Parathyroid adenoma (tissue), 2 donors: ENCODE measurements at regions not wholly inside any gene's neighbourhood (a gene's known extent, or its start where the extent isn't known, plus 50 kb on each side); places are given as distances from the start of the nearest gene placed in this dataset.
"Not testable (repeated sequence)": the region's sequence is repeated elsewhere in the genome, so short reads cannot be mapped to it uniquely, and the experiment has no call there.

Source experiments
- H2AFZ ChIP-seq: fragments of 300-600 bp; sonication (generic); one replicate; pipeline ENCODE4 v1.7.0; 2017; ENCODE audit warnings: antibody characterized with exemption, mild to moderate bottlenecking
- H3K27ac ChIP-seq: fragments of 300-600 bp; sonication (generic); one replicate; pipeline ENCODE4 v1.7.0; 2017
- H3K27me3 ChIP-seq: fragments of 300-600 bp; sonication (generic); one replicate; pipeline ENCODE4 v1.7.0; 2017; ENCODE audit warnings: low read length; ENCODE audit not compliant: control insufficient read depth, insufficient read depth
- H3K36me3 ChIP-seq: fragments of 300-600 bp; sonication (generic); one replicate; pipeline ENCODE4 v1.7.0; 2017; ENCODE audit warnings: low read length; ENCODE audit not compliant: control insufficient read depth, insufficient read depth
- H3K4me1 ChIP-seq: fragments of 300-600 bp; sonication (generic); one replicate; pipeline ENCODE4 v1.7.0; 2017; ENCODE audit warnings: control low read depth
- H3K4me2 ChIP-seq: fragments of 300-600 bp; sonication (generic); one replicate; pipeline ENCODE4 v1.7.0; 2017; ENCODE audit warnings: low read length
- H3K4me3 ChIP-seq: fragments of 300-600 bp; sonication (generic); one replicate; pipeline ENCODE4 v1.7.0; 2017; ENCODE audit warnings: low read depth, low read length
- H3K79me2 ChIP-seq: fragments of 300-600 bp; sonication (generic); one replicate; pipeline ENCODE4 v1.7.0; 2017; ENCODE audit warnings: control low read depth
- H3K9ac ChIP-seq: fragments of 300-600 bp; sonication (generic); one replicate; pipeline ENCODE4 v1.7.0; 2017; ENCODE audit warnings: mild to moderate bottlenecking
- H3K9me3 ChIP-seq: fragments of 300-600 bp; sonication (generic); one replicate; pipeline ENCODE4 v1.7.0; 2017; ENCODE audit warnings: low read length; ENCODE audit not compliant: control insufficient read depth
- TF ChIP-seq, protein P1 (sequence below): fragments of 300-600 bp; sonication (generic); IDR thresholded peaks from one replicate; pipeline ENCODE4 v1.7.0; 2017; ENCODE audit warnings: antibody characterized with exemption, mild to moderate bottlenecking
- donor health status: primary hyperparathyroidism.

- Histone ChIP-seq H3K4me2 (no peak overlapping the region), H3K27me3 (no peaks in the 10 kb centered on the region), H3K4me3 (no peak overlapping the region), H3K9ac (no peak overlapping the region), H3K4me1 (no peaks in the 10 kb centered on the region), H3K9me3 (no peaks in the 10 kb centered on the region), H3K27ac (no peak overlapping the region), H2AFZ (no peak overlapping the region), H3K36me3 (no peaks in the 10 kb centered on the region), H3K79me2 (no peaks in the 10 kb centered on the region)
- TF ChIP-seq, protein P1, sequence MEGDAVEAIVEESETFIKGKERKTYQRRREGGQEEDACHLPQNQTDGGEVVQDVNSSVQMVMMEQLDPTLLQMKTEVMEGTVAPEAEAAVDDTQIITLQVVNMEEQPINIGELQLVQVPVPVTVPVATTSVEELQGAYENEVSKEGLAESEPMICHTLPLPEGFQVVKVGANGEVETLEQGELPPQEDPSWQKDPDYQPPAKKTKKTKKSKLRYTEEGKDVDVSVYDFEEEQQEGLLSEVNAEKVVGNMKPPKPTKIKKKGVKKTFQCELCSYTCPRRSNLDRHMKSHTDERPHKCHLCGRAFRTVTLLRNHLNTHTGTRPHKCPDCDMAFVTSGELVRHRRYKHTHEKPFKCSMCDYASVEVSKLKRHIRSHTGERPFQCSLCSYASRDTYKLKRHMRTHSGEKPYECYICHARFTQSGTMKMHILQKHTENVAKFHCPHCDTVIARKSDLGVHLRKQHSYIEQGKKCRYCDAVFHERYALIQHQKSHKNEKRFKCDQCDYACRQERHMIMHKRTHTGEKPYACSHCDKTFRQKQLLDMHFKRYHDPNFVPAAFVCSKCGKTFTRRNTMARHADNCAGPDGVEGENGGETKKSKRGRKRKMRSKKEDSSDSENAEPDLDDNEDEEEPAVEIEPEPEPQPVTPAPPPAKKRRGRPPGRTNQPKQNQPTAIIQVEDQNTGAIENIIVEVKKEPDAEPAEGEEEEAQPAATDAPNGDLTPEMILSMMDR: no peak
Observed at GRCh38 chr2:95722131-95722697, 130.4 kb downstream of the TRIM43 start.

GRCh38 chr2:95723627-95724210 is 131.9 kb downstream of the TRIM43 start:
- H3K9ac ChIP-seq, H3K4me3 ChIP-seq, H3K9me3 ChIP-seq, H3K4me1 ChIP-seq, H3K36me3 ChIP-seq, H2AFZ ChIP-seq, H3K27ac ChIP-seq, H3K27me3 ChIP-seq, H3K4me2 ChIP-seq, H3K79me2 ChIP-seq: not testable (repeated sequence)

DNA sequence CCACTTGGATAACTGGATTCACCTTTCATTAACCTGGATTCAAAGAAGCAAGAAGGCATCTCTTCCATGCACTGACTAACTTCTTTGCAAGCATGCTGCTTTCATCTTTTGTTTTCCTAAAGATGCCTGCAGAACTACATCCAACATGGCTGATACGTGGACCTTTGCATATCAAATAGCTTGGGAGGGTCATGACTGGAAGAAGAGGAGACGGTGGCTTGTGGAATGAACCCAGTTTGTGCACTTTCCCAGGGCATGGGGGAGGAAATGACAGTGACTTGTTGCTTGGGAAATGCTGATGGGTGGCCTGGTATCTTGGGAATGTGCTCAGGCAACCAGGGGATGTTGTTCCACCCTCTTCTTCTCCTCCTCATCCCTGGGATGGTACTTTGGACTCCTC is 133.4 kb downstream of the TRIM43 start:
- H3K4me3 ChIP-seq, H3K79me2 ChIP-seq, H3K36me3 ChIP-seq, H3K9me3 ChIP-seq, H3K27me3 ChIP-seq, H3K27ac ChIP-seq, H3K4me2 ChIP-seq, H2AFZ ChIP-seq, H3K4me1 ChIP-seq, H3K9ac ChIP-seq: not testable (repeated sequence)

DNA sequence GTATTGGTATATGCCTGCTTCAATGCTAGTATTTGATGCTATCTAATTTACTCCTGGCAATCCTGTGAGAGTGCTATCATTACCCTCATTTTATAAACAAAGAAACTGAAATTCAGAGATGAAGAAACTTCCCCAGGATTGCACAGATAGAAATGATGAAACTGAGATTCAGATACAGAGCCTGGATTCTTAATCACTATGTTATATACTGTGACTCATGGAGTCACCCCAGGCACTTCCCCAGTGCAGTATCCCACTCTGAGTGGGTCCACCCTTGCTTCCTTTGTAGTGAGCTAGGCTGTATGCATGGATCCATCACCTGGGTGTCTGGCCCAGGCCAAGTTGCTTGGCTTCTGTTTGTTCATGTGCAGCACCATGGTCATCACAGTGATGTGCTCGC is 133.9 kb downstream of the TRIM43 start:
- not testable (repeated sequence) for H3K4me1 ChIP-seq, H2AFZ ChIP-seq, H3K27me3 ChIP-seq, H3K79me2 ChIP-seq, H3K36me3 ChIP-seq, H3K4me2 ChIP-seq, H3K9me3 ChIP-seq, H3K27ac ChIP-seq, H3K4me3 ChIP-seq, H3K9ac ChIP-seq

GRCh38 chr2:95727420-95727819 is 135.6 kb downstream of the TRIM43 start:
- H3K4me2 ChIP-seq, H3K27ac ChIP-seq, H3K9me3 ChIP-seq, H3K4me3 ChIP-seq, H3K27me3 ChIP-seq, H3K36me3 ChIP-seq, H3K79me2 ChIP-seq, H2AFZ ChIP-seq, H3K4me1 ChIP-seq, H3K9ac ChIP-seq: not testable (repeated sequence)

DNA sequence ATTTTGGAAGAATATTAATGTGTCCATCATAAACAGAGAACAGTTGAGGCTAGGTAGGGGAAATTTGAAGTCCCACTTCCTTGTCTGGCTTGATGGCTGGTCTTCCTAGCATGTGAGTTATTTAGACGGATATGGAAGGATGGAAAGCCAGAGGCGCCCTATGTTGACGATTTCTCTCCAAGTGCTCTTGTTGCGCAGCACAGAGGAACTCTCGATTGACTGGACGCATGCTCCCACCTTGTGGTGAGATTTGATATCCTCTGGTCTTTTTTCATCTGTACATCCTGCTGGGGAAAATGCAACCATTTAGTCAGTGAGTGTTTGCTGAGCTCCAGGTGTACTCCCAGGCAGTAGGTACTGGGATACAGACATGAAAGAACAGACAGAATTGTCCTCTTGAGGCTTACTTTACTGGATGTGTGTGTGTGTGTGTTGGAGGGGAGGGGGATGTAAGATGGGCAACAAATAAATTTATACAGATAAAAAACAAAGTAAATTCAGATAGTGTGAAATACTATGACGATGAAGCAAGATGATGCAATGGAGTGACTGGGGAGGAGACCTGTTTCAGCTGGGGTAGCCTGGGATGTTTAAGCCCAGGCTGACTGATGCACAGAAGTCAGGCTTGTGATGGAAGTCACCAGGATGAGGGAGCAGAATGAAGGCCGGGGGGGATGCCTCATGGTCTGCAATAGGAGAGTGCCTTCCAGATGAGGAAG is 137.2 kb downstream of the TRIM43 start:
- TF ChIP-seq, protein P1: peak; percentile 70
- no peak overlapping the region for H3K27ac ChIP-seq
- no peak overlapping the region for H3K9ac ChIP-seq
- H3K27me3 ChIP-seq: no peaks in the 10 kb centered on the region
- no peak overlapping the region for H3K4me2 ChIP-seq
- H3K4me1 ChIP-seq: no peaks in the 10 kb centered on the region
- H3K79me2 ChIP-seq: no peaks in the 10 kb centered on the region
- H3K36me3 ChIP-seq: no peaks in the 10 kb centered on the region
- no peaks in the 10 kb centered on the region for H3K9me3 ChIP-seq
- H3K4me3 ChIP-seq: no peak overlapping the region
- peak overlapping the region; percentile 33 for H2AFZ ChIP-seq
